ENCODE measurements at regions not wholly inside any gene's neighbourhood (a gene's known extent, or its start where the extent isn't known, plus 50 kb on each side); places are given as distances from the start of the nearest gene placed in this dataset.

DNA sequence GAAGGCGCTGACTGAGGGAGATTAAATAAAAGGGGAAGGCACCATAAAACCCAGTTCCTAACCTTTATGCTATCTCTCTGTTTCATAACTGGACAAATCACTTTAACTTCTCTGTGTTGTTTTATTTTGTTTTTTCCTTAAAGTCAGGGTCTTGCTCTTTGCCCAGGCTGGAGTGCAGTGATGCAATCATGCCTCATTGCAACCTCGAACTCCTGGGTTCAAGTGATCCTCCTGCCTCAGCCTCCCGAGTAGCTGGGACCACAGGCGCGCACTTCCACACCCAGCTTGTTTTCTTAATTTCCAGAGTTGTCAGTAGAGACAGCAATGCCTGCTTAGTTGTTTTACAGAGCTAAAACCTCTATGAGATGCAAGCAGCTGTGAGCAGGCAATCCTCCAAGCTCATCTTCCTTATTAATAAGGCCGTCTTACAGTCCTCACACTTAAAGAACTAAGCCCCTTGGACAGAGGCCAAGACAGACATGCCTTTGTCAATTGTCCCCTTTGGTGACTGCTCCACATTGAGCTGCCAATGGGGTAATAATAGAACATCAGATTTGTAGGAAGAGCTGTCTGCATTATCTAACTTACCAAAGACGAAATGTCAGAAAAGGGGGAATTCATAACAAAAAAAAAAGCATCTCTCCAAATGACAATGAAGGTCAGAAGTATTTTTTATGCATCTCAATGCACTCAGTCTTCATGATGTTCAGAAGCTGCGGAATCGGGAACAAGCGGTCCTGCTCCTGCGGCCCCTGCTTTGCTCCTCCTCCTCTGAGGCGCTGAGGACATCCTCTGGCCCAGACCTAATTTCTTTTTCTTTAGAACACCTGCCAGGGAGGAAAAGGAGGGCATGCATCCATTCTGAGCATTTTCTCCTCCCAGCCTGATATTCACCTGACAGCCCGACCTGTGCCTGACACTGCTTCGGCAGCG, 62.7 kb upstream of the RNF32 start:
- TF ChIP-seq, protein P1, sequence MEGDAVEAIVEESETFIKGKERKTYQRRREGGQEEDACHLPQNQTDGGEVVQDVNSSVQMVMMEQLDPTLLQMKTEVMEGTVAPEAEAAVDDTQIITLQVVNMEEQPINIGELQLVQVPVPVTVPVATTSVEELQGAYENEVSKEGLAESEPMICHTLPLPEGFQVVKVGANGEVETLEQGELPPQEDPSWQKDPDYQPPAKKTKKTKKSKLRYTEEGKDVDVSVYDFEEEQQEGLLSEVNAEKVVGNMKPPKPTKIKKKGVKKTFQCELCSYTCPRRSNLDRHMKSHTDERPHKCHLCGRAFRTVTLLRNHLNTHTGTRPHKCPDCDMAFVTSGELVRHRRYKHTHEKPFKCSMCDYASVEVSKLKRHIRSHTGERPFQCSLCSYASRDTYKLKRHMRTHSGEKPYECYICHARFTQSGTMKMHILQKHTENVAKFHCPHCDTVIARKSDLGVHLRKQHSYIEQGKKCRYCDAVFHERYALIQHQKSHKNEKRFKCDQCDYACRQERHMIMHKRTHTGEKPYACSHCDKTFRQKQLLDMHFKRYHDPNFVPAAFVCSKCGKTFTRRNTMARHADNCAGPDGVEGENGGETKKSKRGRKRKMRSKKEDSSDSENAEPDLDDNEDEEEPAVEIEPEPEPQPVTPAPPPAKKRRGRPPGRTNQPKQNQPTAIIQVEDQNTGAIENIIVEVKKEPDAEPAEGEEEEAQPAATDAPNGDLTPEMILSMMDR (IDR thresholded peaks at IDR 0.05; ENCODE audit: low read depth, low read length, missing input control), result no peak
- TF ChIP-seq, protein P2, sequence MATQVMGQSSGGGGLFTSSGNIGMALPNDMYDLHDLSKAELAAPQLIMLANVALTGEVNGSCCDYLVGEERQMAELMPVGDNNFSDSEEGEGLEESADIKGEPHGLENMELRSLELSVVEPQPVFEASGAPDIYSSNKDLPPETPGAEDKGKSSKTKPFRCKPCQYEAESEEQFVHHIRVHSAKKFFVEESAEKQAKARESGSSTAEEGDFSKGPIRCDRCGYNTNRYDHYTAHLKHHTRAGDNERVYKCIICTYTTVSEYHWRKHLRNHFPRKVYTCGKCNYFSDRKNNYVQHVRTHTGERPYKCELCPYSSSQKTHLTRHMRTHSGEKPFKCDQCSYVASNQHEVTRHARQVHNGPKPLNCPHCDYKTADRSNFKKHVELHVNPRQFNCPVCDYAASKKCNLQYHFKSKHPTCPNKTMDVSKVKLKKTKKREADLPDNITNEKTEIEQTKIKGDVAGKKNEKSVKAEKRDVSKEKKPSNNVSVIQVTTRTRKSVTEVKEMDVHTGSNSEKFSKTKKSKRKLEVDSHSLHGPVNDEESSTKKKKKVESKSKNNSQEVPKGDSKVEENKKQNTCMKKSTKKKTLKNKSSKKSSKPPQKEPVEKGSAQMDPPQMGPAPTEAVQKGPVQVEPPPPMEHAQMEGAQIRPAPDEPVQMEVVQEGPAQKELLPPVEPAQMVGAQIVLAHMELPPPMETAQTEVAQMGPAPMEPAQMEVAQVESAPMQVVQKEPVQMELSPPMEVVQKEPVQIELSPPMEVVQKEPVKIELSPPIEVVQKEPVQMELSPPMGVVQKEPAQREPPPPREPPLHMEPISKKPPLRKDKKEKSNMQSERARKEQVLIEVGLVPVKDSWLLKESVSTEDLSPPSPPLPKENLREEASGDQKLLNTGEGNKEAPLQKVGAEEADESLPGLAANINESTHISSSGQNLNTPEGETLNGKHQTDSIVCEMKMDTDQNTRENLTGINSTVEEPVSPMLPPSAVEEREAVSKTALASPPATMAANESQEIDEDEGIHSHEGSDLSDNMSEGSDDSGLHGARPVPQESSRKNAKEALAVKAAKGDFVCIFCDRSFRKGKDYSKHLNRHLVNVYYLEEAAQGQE (IDR thresholded peaks at IDR 0.05), result no peak
- TF ChIP-seq, protein P3, sequence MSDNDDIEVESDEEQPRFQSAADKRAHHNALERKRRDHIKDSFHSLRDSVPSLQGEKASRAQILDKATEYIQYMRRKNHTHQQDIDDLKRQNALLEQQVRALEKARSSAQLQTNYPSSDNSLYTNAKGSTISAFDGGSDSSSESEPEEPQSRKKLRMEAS (IDR thresholded peaks at IDR 0.05), result no peak
- TF ChIP-seq YY1 (IDR thresholded peaks at IDR 0.05), result no peak
